H9 (cell line): ENCODE measurements at regions not wholly inside any gene's neighbourhood (a gene's known extent, or its start where the extent isn't known, plus 50 kb on each side); places are given as distances from the start of the nearest gene placed in this dataset.

Source experiments
- DNase-seq: peaks from one replicate; pipeline ENCODE4 v3.0.0-alpha.2; 2017
- H2AFZ ChIP-seq: one replicate; pipeline ENCODE4 v1.6.1; 2013; ENCODE audit warnings: mild to moderate bottlenecking, low read length, control low read depth, moderate library complexity
- H2AK5ac ChIP-seq: 2 replicates; pipeline ENCODE4 v1.6.1; 2013; ENCODE audit warnings: low read length, control low read depth, mixed read lengths; ENCODE audit not compliant: insufficient read length
- H2BK120ac ChIP-seq: one replicate; pipeline ENCODE4 v1.6.1; 2013; ENCODE audit warnings: low read depth, mild to moderate bottlenecking, low read length, control low read depth, inconsistent platforms; ENCODE audit not compliant: poor library complexity, severe bottlenecking
- H2BK12ac ChIP-seq: 2 replicates; pipeline ENCODE4 v1.6.1; 2013; ENCODE audit warnings: low read length, control low read depth, mixed read lengths, low read depth; ENCODE audit not compliant: insufficient read length
- H2BK15ac ChIP-seq: 2 replicates; pipeline ENCODE4 v1.6.1; 2013; ENCODE audit warnings: low read depth, low read length, control low read depth
- H2BK20ac ChIP-seq: one replicate; pipeline ENCODE4 v1.6.1; 2013; ENCODE audit warnings: low read depth, mild to moderate bottlenecking, low read length, control low read depth, inconsistent platforms; ENCODE audit not compliant: poor library complexity, severe bottlenecking
- H2BK5ac ChIP-seq: 2 replicates; pipeline ENCODE4 v1.6.1; 2013; ENCODE audit warnings: low read length, control low read depth, mixed read lengths; ENCODE audit not compliant: insufficient read length
- H3K14ac ChIP-seq: 2 replicates; pipeline ENCODE4 v1.6.1; 2013; ENCODE audit warnings: low read length, control low read depth; ENCODE audit not compliant: insufficient read depth
- H3K18ac ChIP-seq: 2 replicates; pipeline ENCODE4 v1.6.1; 2013; ENCODE audit warnings: low read depth, mild to moderate bottlenecking, mixed read lengths, low read length, control low read depth; ENCODE audit not compliant: insufficient read length
- H3K23ac ChIP-seq: 2 replicates; pipeline ENCODE4 v1.6.1; 2013; ENCODE audit warnings: low read length, control low read depth, mixed read lengths, low read depth; ENCODE audit not compliant: insufficient read length
- H3K23me2 ChIP-seq: 2 replicates; pipeline ENCODE4 v1.6.1; 2013; ENCODE audit warnings: low read depth, mild to moderate bottlenecking, mixed read lengths, low read length, control low read depth; ENCODE audit not compliant: insufficient read length, poor library complexity, severe bottlenecking
- H3K27ac ChIP-seq: 2 replicates; pipeline ENCODE4 v1.5.1; 2013; ENCODE audit warnings: low read length, control low read depth, mixed read lengths, low read depth; ENCODE audit not compliant: insufficient read length
- H3K27me3 ChIP-seq: 2 replicates; pipeline ENCODE4 v1.6.1; 2013; ENCODE audit warnings: low read length, control low read depth, inconsistent platforms; ENCODE audit not compliant: insufficient read depth
- H3K4ac ChIP-seq: 2 replicates; pipeline ENCODE4 v1.6.1; 2013; ENCODE audit warnings: low read depth, mild to moderate bottlenecking, control low read depth, inconsistent platforms, low read length, moderate library complexity
- H3K4me1 ChIP-seq: 2 replicates; pipeline ENCODE4 v1.6.1; 2013; ENCODE audit warnings: low read length, control low read depth, inconsistent platforms; ENCODE audit not compliant: insufficient read depth
- H3K4me2 ChIP-seq: 2 replicates; pipeline ENCODE4 v1.6.1; 2013; ENCODE audit warnings: low read length, control low read depth, mixed read lengths; ENCODE audit not compliant: insufficient read length, insufficient read depth
- H3K56ac ChIP-seq: 2 replicates; pipeline ENCODE4 v1.6.1; 2013; ENCODE audit warnings: low read depth, mild to moderate bottlenecking, mixed read lengths, low read length, control low read depth; ENCODE audit not compliant: insufficient read length
- H3K79me1 ChIP-seq: 2 replicates; pipeline ENCODE4 v1.6.1; 2013; ENCODE audit warnings: low read depth, mild to moderate bottlenecking, moderate library complexity, low read length, control low read depth, inconsistent platforms; ENCODE audit not compliant: insufficient read depth, poor library complexity, severe bottlenecking
- H3K79me2 ChIP-seq: 2 replicates; pipeline ENCODE4 v1.6.1; 2013; ENCODE audit warnings: low read length, control low read depth, inconsistent platforms; ENCODE audit not compliant: insufficient read depth
- H3K9ac ChIP-seq: 2 replicates; pipeline ENCODE4 v1.6.1; 2013; ENCODE audit warnings: low read length, control low read depth, mixed read lengths; ENCODE audit not compliant: insufficient read length; ENCODE audit errors: extremely low read depth
- H3K9me3 ChIP-seq: one replicate; pipeline ENCODE4 v1.6.1; 2013; ENCODE audit warnings: low read depth, low read length, inconsistent platforms; ENCODE audit not compliant: control insufficient read depth
- H3T11ph ChIP-seq: one replicate; pipeline ENCODE4 v1.6.1; 2013; ENCODE audit warnings: mild to moderate bottlenecking, low read length, control low read depth, inconsistent platforms
- H4K20me1 ChIP-seq: one replicate; pipeline ENCODE4 v1.6.1; 2013; ENCODE audit not compliant: control insufficient read depth, insufficient read length, insufficient read depth
- H4K5ac ChIP-seq: 2 replicates; pipeline ENCODE4 v1.6.1; 2013; ENCODE audit warnings: low read depth, mild to moderate bottlenecking, mixed read lengths, low read length, control low read depth; ENCODE audit not compliant: insufficient read length
- H4K8ac ChIP-seq: replicated peaks from 2 replicates; pipeline ENCODE4 v1.6.1; 2013; ENCODE audit warnings: low read length, control low read depth, mixed read lengths, low read depth; ENCODE audit not compliant: insufficient read length
- H4K91ac ChIP-seq: 2 replicates; pipeline ENCODE4 v1.6.1; 2013; ENCODE audit warnings: low read depth, mild to moderate bottlenecking, moderate library complexity, mixed read lengths, low read length, control low read depth; ENCODE audit not compliant: insufficient read length
- H3K27ac Mint-ChIP-seq, 3 experiments: 2 replicates in 2 of 3; 3 replicates in 1 of 3; pipeline ENCODE4 v1.8.0; 2020 to 2021; ENCODE audit warnings: mixed read lengths in 3 of 3, mild to moderate bottlenecking in 1 of 3, moderate library complexity in 1 of 3
- H3K27me3 Mint-ChIP-seq: 2 replicates; pipeline ENCODE4 v1.8.0; 2021; ENCODE audit warnings: low read depth, mild to moderate bottlenecking, moderate library complexity, mixed read lengths
- H3K36me3 Mint-ChIP-seq, 3 experiments: 2 replicates in 2 of 3; 3 replicates in 1 of 3; pipeline ENCODE4 v1.8.0; 2020 to 2021; ENCODE audit warnings: low read depth in 3 of 3, mixed read lengths in 3 of 3; ENCODE audit not compliant: insufficient read depth in 1 of 3
- H3K4me1 Mint-ChIP-seq, 2 experiments: 2 replicates each; pipeline ENCODE4 v1.8.0; 2020; ENCODE audit warnings: mixed read lengths in 2 of 2
- H3K4me3 Mint-ChIP-seq, 2 experiments: 2 replicates in 1 of 2; 3 replicates in 1 of 2; pipeline ENCODE4 v1.8.0; 2020 to 2021; ENCODE audit warnings: mild to moderate bottlenecking in 2 of 2, mixed read lengths in 2 of 2, moderate library complexity in 1 of 2
- H3K9me3 Mint-ChIP-seq, 2 experiments: 2 replicates in 1 of 2; 3 replicates in 1 of 2; pipeline ENCODE4 v1.8.0; 2020; ENCODE audit warnings: mild to moderate bottlenecking in 2 of 2, mixed read lengths in 2 of 2, moderate library complexity in 1 of 2
- CTCF ChIP-seq: fragments of 200-600 bp; sonication (generic); conservative IDR thresholded peaks from 3 replicates; pipeline ENCODE4 v1.8.0; 2021; ENCODE audit warnings: antibody characterized with exemption, mild to moderate bottlenecking
- WGBS: extraction: QIAGEN DNeasy Blood & Tissue Kit; methylation state at CpG from one replicate; pipeline ENCODE4 v1.1.7; 2013; ENCODE audit warnings: missing lambda C conversion rate, low lambda C conversion rate, mixed read lengths; ENCODE audit not compliant: insufficient read length; ENCODE audit errors: extremely low coverage; 5-methylcytosine and 5-hydroxymethylcytosine counted together

GRCh38 chr2:82731824-82732223 is 1727.3 kb downstream of the SUCLG1 start:
- Histone ChIP-seq H3T11ph (no peak overlapping the region), H4K20me1 (no peaks in the 10 kb centered on the region), H3K18ac (no peak overlapping the region), H3K79me1 (no peaks in the 10 kb centered on the region), H3K27me3 (no peaks in the 10 kb centered on the region), H3K14ac (no peak overlapping the region), H2BK12ac (no peak overlapping the region), H3K9me3 (no peaks in the 10 kb centered on the region), H3K23me2 (no peaks in the 10 kb centered on the region), H3K23ac (no peak overlapping the region), H3K4me2 (no peak overlapping the region), H4K5ac (no peak overlapping the region), H4K8ac (no peak overlapping the region), H3K4me1 (no peaks in the 10 kb centered on the region), H3K56ac (no peak overlapping the region), H2BK5ac (no peak overlapping the region), H3K9ac (no peak overlapping the region), H3K27ac (no peak overlapping the region), H2AFZ (no peak overlapping the region), H4K91ac (no peak overlapping the region), H3K4ac (no peak overlapping the region), H2BK20ac (no peak overlapping the region), H2BK15ac (no peak overlapping the region), H3K79me2 (no peaks in the 10 kb centered on the region), H2BK120ac (no peak overlapping the region), H2AK5ac (no peak overlapping the region)
- Mint-ChIP-seq H3K27me3 (no peaks in the 10 kb centered on the region), H3K36me3 (no peaks in the 10 kb centered on the region), H3K27ac (no peak overlapping the region), H3K4me1 (peaks cover 4 to 5% of the 10 kb centered on the region in 2 experiments; a peak in 3 of 4 replicates), H3K9me3 (no peaks in the 10 kb centered on the region), H3K4me3 (no peak overlapping the region)
- no CpG with 5 or more reads among the region's 4 CpGs for WGBS
- DNase-seq: no peak
- TF ChIP-seq CTCF: no peak
